GM23248 (cell line): ENCODE measurements at regions not wholly inside any gene's neighbourhood (a gene's known extent, or its start where the extent isn't known, plus 50 kb on each side); places are given as distances from the start of the nearest gene placed in this dataset.

Source experiments
- EZH2 ChIP-seq: fragments of 200-600 bp; sonication (generic); IDR thresholded peaks from 2 replicates; pipeline ENCODE4 v1.6.1; 2018; ENCODE audit warnings: antibody characterized with exemption, mild to moderate bottlenecking; ENCODE audit not compliant: insufficient read depth, poor library complexity, severe bottlenecking
- EZH2phosphoT487 ChIP-seq: fragments of 200-600 bp; sonication (generic); IDR thresholded peaks from 2 replicates; pipeline ENCODE4 v1.6.1; 2018; ENCODE audit warnings: antibody characterized with exemption, moderate library complexity, mild to moderate bottlenecking, low read depth; ENCODE audit not compliant: insufficient read depth

- no peak for TF ChIP-seq EZH2
- TF ChIP-seq EZH2phosphoT487, result no peak
Observed at GRCh38 chr9:103761466-103761865, 332.6 kb upstream of the SMC2 start.
